Adipocyte (in vitro differentiated cells): ENCODE measurements at regions not wholly inside any gene's neighbourhood (a gene's known extent, or its start where the extent isn't known, plus 50 kb on each side); places are given as distances from the start of the nearest gene placed in this dataset.
"Not testable (repeated sequence)": the region's sequence is repeated elsewhere in the genome, so short reads cannot be mapped to it uniquely, and the experiment has no call there.

Experiments
- DNase-seq: peaks from one replicate; pipeline ENCODE4 v3.0.0-alpha.2; 2015; ENCODE audit warnings: low read depth
- H3K27me3 ChIP-seq: replicated peaks from 2 replicates; pipeline ENCODE4 v1.7.0; 2013; ENCODE audit warnings: mild to moderate bottlenecking, low read length, moderate library complexity; ENCODE audit not compliant: control insufficient read depth, insufficient read depth
- H3K36me3 ChIP-seq: 2 replicates; pipeline ENCODE4 v1.7.0; 2013; ENCODE audit warnings: low read length, mild to moderate bottlenecking, moderate library complexity; ENCODE audit not compliant: control insufficient read depth, insufficient read depth, severe bottlenecking
- H3K4me1 ChIP-seq: 2 replicates; pipeline ENCODE4 v1.7.0; 2013; ENCODE audit warnings: mild to moderate bottlenecking, low read length, moderate library complexity; ENCODE audit not compliant: control insufficient read depth, insufficient read depth
- H3K4me3 ChIP-seq: 2 replicates; pipeline ENCODE4 v1.7.0; 2013; ENCODE audit warnings: mild to moderate bottlenecking, low read length, moderate library complexity
- H3K9ac ChIP-seq: 2 replicates; pipeline ENCODE4 v1.7.0; 2013; ENCODE audit warnings: mild to moderate bottlenecking, low read length, moderate library complexity
- H3K9me3 ChIP-seq: 2 replicates; pipeline ENCODE4 v1.7.0; 2013; ENCODE audit warnings: mild to moderate bottlenecking, low read length, moderate library complexity; ENCODE audit not compliant: control insufficient read depth

- Histone ChIP-seq H3K4me3 (peak overlapping the region; percentile 56), H3K27me3 (peaks cover 26% of the 10 kb centered on the region), H3K4me1 (no peaks in the 10 kb centered on the region), H3K9ac (peak overlapping the region; percentile 4), H3K9me3 (no peaks in the 10 kb centered on the region), H3K36me3 (no peaks in the 10 kb centered on the region)
- DNase-seq, result peak; percentile 57
Measured at GRCh38 chr1:148353461-148354283, 129.4 kb downstream of the PPIAL4G start.

- no peak for DNase-seq
- H3K9me3 ChIP-seq, result no peaks in the 10 kb centered on the region
- H3K36me3 ChIP-seq, result no peaks in the 10 kb centered on the region
- H3K4me1 ChIP-seq, result no peaks in the 10 kb centered on the region
- no peak overlapping the region for H3K9ac ChIP-seq
- peaks cover 29% of the 10 kb centered on the region for H3K27me3 ChIP-seq
- H3K4me3 ChIP-seq, result no peak overlapping the region
Measured at GRCh38 chr1:148352470-148353053, 130.5 kb downstream of the PPIAL4G start.

- H3K27me3 ChIP-seq, result peaks cover 29% of the 10 kb centered on the region
- H3K9me3 ChIP-seq, result no peaks in the 10 kb centered on the region
- no peak overlapping the region for H3K9ac ChIP-seq
- H3K4me3 ChIP-seq, result no peak overlapping the region
- no peak for DNase-seq
- H3K4me1 ChIP-seq, result peaks cover 3% of the 10 kb centered on the region
- H3K36me3 ChIP-seq, result no peaks in the 10 kb centered on the region
Measured at GRCh38 chr1:148347781-148348180, 135.3 kb downstream of the PPIAL4G start.

- not testable (repeated sequence) for H3K4me1 ChIP-seq, H3K36me3 ChIP-seq, H3K9me3 ChIP-seq, H3K4me3 ChIP-seq
- Histone ChIP-seq H3K27me3 (peaks cover 19% of the 10 kb centered on the region), H3K9ac (peak overlapping the region; percentile 33)
- DNase-seq, result peak; percentile 34
Measured at GRCh38 chr1:148345659-148346151, 137.4 kb downstream of the PPIAL4G start.

- not testable (repeated sequence) for H3K27me3 ChIP-seq, H3K9me3 ChIP-seq, H3K36me3 ChIP-seq, H3K4me3 ChIP-seq, H3K9ac ChIP-seq, DNase-seq, H3K4me1 ChIP-seq
Measured at GRCh38 chr1:148344651-148345050, 138.5 kb downstream of the PPIAL4G start.

GRCh38 chr1:148341729-148342128 lies 141.4 kb downstream of the PPIAL4G start:
- not testable (repeated sequence) for H3K9ac ChIP-seq, DNase-seq, H3K4me1 ChIP-seq, H3K4me3 ChIP-seq, H3K36me3 ChIP-seq, H3K9me3 ChIP-seq, H3K27me3 ChIP-seq

GRCh38 chr1:148336121-148336918 lies 146.8 kb downstream of the PPIAL4G start:
- not testable (repeated sequence) for H3K9me3 ChIP-seq, DNase-seq, H3K4me3 ChIP-seq, H3K27me3 ChIP-seq, H3K36me3 ChIP-seq, H3K4me1 ChIP-seq, H3K9ac ChIP-seq

- H3K4me1 ChIP-seq, result peaks cover 7% of the 10 kb centered on the region
- H3K27me3 ChIP-seq, result peaks cover 11% of the 10 kb centered on the region
- H3K4me3 ChIP-seq, result peak overlapping the region; percentile 86
- peak overlapping the region; percentile 89 for H3K9ac ChIP-seq
- H3K9me3 ChIP-seq, result peaks cover 3% of the 10 kb centered on the region
- no peaks in the 10 kb centered on the region for H3K36me3 ChIP-seq
- peak; percentile 61 for DNase-seq
Measured at GRCh38 chr1:148334339-148335130, 148.6 kb downstream of the PPIAL4G start.

- H3K36me3 ChIP-seq, result no peaks in the 10 kb centered on the region
- H3K4me3 ChIP-seq, result peak overlapping the region; percentile 86
- H3K4me1 ChIP-seq, result peaks cover 7% of the 10 kb centered on the region
- no peak for DNase-seq
- peaks cover 16% of the 10 kb centered on the region for H3K27me3 ChIP-seq
- peak overlapping the region; percentile 89 for H3K9ac ChIP-seq
- H3K9me3 ChIP-seq, result peaks cover 7% of the 10 kb centered on the region
Measured at GRCh38 chr1:148333875-148334338, 149.2 kb downstream of the PPIAL4G start.

GRCh38 chr1:148328884-148329283 lies 154.2 kb downstream of the PPIAL4G start:
- Histone ChIP-seq H3K9me3 (peaks cover 7% of the 10 kb centered on the region), H3K4me3 (no peak overlapping the region), H3K27me3 (peaks cover 21% of the 10 kb centered on the region), H3K36me3 (no peaks in the 10 kb centered on the region), H3K9ac (no peak overlapping the region), H3K4me1 (peaks cover 3% of the 10 kb centered on the region)
- no peak for DNase-seq
